Neural cell (in vitro differentiated cells): ENCODE measurements at regions not wholly inside any gene's neighbourhood (a gene's known extent, or its start where the extent isn't known, plus 50 kb on each side); places are given as distances from the start of the nearest gene placed in this dataset.

Experiments
- H2AFZ ChIP-seq: fragments of 200-600, 300-800 bp; sonication (generic), shearing (Covaris generic); 2 replicates; pipeline ENCODE4 v1.6.0; 2014; ENCODE audit warnings: low read depth, mild to moderate bottlenecking, antibody characterized with exemption, low read length, moderate library complexity
- H3F3A ChIP-seq: fragments of 200-600 bp; shearing (Covaris generic); 2 replicates; pipeline ENCODE4 v1.6.1; 2016; ENCODE audit warnings: mild to moderate bottlenecking, moderate library complexity, mixed read lengths, antibody characterized with exemption, low read length; ENCODE audit not compliant: insufficient read depth, poor library complexity, severe bottlenecking
- H3K27ac ChIP-seq: fragments of 200-600, 300-800 bp; sonication (generic), shearing (Covaris generic); 2 replicates; pipeline ENCODE4 v1.5.1; 2014; ENCODE audit warnings: mild to moderate bottlenecking, low read length, moderate library complexity
- H3K27me3 ChIP-seq: fragments of 300-800, 200-600 bp; sonication (generic), shearing (Covaris generic); 2 replicates; pipeline ENCODE4 v1.6.0; 2014; ENCODE audit warnings: mild to moderate bottlenecking, low read depth, low read length, moderate library complexity; ENCODE audit not compliant: insufficient read depth
- H3K36me3 ChIP-seq: fragments of 300-800, 200-600 bp; sonication (generic), shearing (Covaris generic); 2 replicates; pipeline ENCODE4 v1.5.1; 2014; ENCODE audit warnings: mild to moderate bottlenecking, antibody characterized with exemption, low read length, moderate library complexity; ENCODE audit not compliant: insufficient read depth
- H3K4me2 ChIP-seq: fragments of 300-800, 200-600 bp; sonication (generic), shearing (Covaris generic); 2 replicates; pipeline ENCODE4 v1.6.0; 2014; ENCODE audit warnings: mild to moderate bottlenecking, low read length
- H3K4me3 ChIP-seq: fragments of 300-800, 200-600 bp; sonication (generic), shearing (Covaris generic); 2 replicates; pipeline ENCODE4 v1.5.1; 2014; ENCODE audit warnings: mild to moderate bottlenecking, low read length, moderate library complexity
- H3K79me2 ChIP-seq: fragments of 200-600 bp; shearing (Covaris generic); replicated peaks from 2 replicates; pipeline ENCODE4 v1.6.0; 2014; ENCODE audit warnings: mild to moderate bottlenecking, low read length, moderate library complexity; ENCODE audit not compliant: insufficient read depth
- H3K9ac ChIP-seq: fragments of 300-800, 200-600 bp; sonication (generic), shearing (Covaris generic); 2 replicates; pipeline ENCODE4 v1.6.1; 2016; ENCODE audit warnings: mild to moderate bottlenecking, low read length, mixed read lengths
- H3K9me2 ChIP-seq: fragments of 200-600 bp; shearing (Covaris generic); 2 replicates; pipeline ENCODE4 v1.6.1; 2016; ENCODE audit warnings: mild to moderate bottlenecking, low read length, mixed read lengths; ENCODE audit not compliant: insufficient read depth
- H3K9me3 ChIP-seq: fragments of 200-600, 300-800 bp; sonication (generic), shearing (Covaris generic); 2 replicates; pipeline ENCODE4 v1.6.1; 2016; ENCODE audit warnings: mild to moderate bottlenecking, mixed run types, low read length, moderate library complexity, mixed read lengths
- H4K20me1 ChIP-seq: fragments of 200-600 bp; shearing (Covaris generic); 2 replicates; pipeline ENCODE4 v1.6.1; 2016; ENCODE audit warnings: mild to moderate bottlenecking, mixed run types; ENCODE audit not compliant: insufficient read depth
- EP300 ChIP-seq: fragments of 450-650 bp; conservative IDR thresholded peaks from 2 replicates; pipeline ENCODE4 v1.6.1; 2014; ENCODE audit warnings: antibody characterized with exemption, mild to moderate bottlenecking, moderate library complexity; ENCODE audit not compliant: poor library complexity, severe bottlenecking
- EZH2 ChIP-seq: fragments of 200-600, 300-800 bp; shearing (Covaris generic), sonication (generic); IDR thresholded peaks from 2 replicates; pipeline ENCODE4 v1.6.1; 2014; ENCODE audit warnings: antibody characterized with exemption, low read length, borderline replicate concordance, mild to moderate bottlenecking; ENCODE audit not compliant: insufficient read depth, poor library complexity, severe bottlenecking
- MXI1 ChIP-seq: fragments of 450-650 bp; conservative IDR thresholded peaks from 2 replicates; pipeline ENCODE4 v1.6.1; 2014; ENCODE audit warnings: antibody characterized with exemption, mild to moderate bottlenecking; ENCODE audit not compliant: poor library complexity, severe bottlenecking
- POLR2AphosphoS5 ChIP-seq: IDR thresholded peaks from 2 replicates; pipeline ENCODE4 v1.6.1; 2012
- RAD21 ChIP-seq: fragments of 450-650 bp; conservative IDR thresholded peaks from 2 replicates; pipeline ENCODE4 v1.6.1; 2014; ENCODE audit warnings: antibody characterized with exemption, mild to moderate bottlenecking, moderate library complexity
- SMC3 ChIP-seq: fragments of 450-650 bp; conservative IDR thresholded peaks from 2 replicates; pipeline ENCODE4 v1.6.1; 2014; ENCODE audit warnings: antibody characterized with exemption, mild to moderate bottlenecking, moderate library complexity; ENCODE audit not compliant: poor library complexity
- TAF1 ChIP-seq: IDR thresholded peaks from 2 replicates; pipeline ENCODE4 v1.6.1; 2012; ENCODE audit warnings: low read depth
- TF ChIP-seq, protein P1 (sequence below): fragments of 450-650 bp; IDR thresholded peaks from 2 replicates; pipeline ENCODE4 v1.5.1; 2014; ENCODE audit warnings: antibody characterized with exemption, mild to moderate bottlenecking, moderate library complexity; ENCODE audit not compliant: poor library complexity, severe bottlenecking
- TF ChIP-seq, protein P2 (sequence below): IDR thresholded peaks from 2 replicates; pipeline ENCODE4 v1.6.1; 2012; ENCODE audit warnings: borderline replicate concordance

DNA sequence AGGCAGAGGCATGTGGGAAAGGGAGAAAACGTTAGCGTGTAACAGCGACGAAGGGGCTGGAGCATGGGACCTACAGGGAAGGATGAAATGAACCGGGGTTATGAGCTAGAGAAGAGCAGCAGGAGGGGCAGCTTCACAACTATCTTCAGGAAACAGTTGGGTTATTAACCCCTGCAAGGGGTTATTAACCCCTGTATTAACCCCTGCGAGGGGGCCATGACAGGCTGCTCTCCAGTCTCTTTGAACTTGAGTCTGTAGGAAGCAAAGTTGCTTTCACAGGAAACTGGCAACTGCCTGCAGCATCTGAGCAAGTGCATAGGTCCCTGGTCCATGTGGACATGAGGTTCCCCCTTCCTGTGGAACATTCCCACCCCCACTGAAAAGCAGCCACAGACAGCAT lies 119.2 kb upstream of the CRHR1 start:
- no peak overlapping the region for H3K9ac ChIP-seq
- H3K79me2 ChIP-seq, result no peaks in the 10 kb centered on the region
- H3K36me3 ChIP-seq, result no peaks in the 10 kb centered on the region
- no peak overlapping the region for H3K4me2 ChIP-seq
- H3K4me3 ChIP-seq, result no peak overlapping the region
- H3F3A ChIP-seq, result no peaks in the 10 kb centered on the region
- no peaks in the 10 kb centered on the region for H4K20me1 ChIP-seq
- H3K27ac ChIP-seq, result no peak overlapping the region
- H3K9me2 ChIP-seq, result no peaks in the 10 kb centered on the region
- H3K9me3 ChIP-seq, result no peaks in the 10 kb centered on the region
- no peak overlapping the region for H2AFZ ChIP-seq
- H3K27me3 ChIP-seq, result no peaks in the 10 kb centered on the region
- no peak for TF ChIP-seq MXI1
- TF ChIP-seq EZH2, result no peak
- TF ChIP-seq, protein P1, sequence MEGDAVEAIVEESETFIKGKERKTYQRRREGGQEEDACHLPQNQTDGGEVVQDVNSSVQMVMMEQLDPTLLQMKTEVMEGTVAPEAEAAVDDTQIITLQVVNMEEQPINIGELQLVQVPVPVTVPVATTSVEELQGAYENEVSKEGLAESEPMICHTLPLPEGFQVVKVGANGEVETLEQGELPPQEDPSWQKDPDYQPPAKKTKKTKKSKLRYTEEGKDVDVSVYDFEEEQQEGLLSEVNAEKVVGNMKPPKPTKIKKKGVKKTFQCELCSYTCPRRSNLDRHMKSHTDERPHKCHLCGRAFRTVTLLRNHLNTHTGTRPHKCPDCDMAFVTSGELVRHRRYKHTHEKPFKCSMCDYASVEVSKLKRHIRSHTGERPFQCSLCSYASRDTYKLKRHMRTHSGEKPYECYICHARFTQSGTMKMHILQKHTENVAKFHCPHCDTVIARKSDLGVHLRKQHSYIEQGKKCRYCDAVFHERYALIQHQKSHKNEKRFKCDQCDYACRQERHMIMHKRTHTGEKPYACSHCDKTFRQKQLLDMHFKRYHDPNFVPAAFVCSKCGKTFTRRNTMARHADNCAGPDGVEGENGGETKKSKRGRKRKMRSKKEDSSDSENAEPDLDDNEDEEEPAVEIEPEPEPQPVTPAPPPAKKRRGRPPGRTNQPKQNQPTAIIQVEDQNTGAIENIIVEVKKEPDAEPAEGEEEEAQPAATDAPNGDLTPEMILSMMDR, result no peak
- TF ChIP-seq, protein P2, sequence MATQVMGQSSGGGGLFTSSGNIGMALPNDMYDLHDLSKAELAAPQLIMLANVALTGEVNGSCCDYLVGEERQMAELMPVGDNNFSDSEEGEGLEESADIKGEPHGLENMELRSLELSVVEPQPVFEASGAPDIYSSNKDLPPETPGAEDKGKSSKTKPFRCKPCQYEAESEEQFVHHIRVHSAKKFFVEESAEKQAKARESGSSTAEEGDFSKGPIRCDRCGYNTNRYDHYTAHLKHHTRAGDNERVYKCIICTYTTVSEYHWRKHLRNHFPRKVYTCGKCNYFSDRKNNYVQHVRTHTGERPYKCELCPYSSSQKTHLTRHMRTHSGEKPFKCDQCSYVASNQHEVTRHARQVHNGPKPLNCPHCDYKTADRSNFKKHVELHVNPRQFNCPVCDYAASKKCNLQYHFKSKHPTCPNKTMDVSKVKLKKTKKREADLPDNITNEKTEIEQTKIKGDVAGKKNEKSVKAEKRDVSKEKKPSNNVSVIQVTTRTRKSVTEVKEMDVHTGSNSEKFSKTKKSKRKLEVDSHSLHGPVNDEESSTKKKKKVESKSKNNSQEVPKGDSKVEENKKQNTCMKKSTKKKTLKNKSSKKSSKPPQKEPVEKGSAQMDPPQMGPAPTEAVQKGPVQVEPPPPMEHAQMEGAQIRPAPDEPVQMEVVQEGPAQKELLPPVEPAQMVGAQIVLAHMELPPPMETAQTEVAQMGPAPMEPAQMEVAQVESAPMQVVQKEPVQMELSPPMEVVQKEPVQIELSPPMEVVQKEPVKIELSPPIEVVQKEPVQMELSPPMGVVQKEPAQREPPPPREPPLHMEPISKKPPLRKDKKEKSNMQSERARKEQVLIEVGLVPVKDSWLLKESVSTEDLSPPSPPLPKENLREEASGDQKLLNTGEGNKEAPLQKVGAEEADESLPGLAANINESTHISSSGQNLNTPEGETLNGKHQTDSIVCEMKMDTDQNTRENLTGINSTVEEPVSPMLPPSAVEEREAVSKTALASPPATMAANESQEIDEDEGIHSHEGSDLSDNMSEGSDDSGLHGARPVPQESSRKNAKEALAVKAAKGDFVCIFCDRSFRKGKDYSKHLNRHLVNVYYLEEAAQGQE, result no peak
- no peak for TF ChIP-seq TAF1
- TF ChIP-seq SMC3, result peak; percentile 1
- TF ChIP-seq RAD21, result no peak
- no peak for TF ChIP-seq EP300
- TF ChIP-seq POLR2AphosphoS5, result no peak

- H3K4me3 ChIP-seq, result no peak overlapping the region
- no peaks in the 10 kb centered on the region for H3K36me3 ChIP-seq
- TF ChIP-seq SMC3 (no peak), MXI1 (no peak), POLR2AphosphoS5 (no peak), EP300 (no peak), EZH2 (no peak), RAD21 (no peak), TAF1 (no peak)
- TF ChIP-seq, protein P2, result no peak
- TF ChIP-seq, protein P1, result no peak
- H3F3A ChIP-seq, result no peaks in the 10 kb centered on the region
- no peaks in the 10 kb centered on the region for H3K9me2 ChIP-seq
- H3K27ac ChIP-seq, result no peak overlapping the region
- H3K27me3 ChIP-seq, result no peaks in the 10 kb centered on the region
- no peaks in the 10 kb centered on the region for H4K20me1 ChIP-seq
- no peak overlapping the region for H3K4me2 ChIP-seq
- H3K9me3 ChIP-seq, result no peaks in the 10 kb centered on the region
- no peak overlapping the region for H2AFZ ChIP-seq
- H3K79me2 ChIP-seq, result no peaks in the 10 kb centered on the region
- H3K9ac ChIP-seq, result no peak overlapping the region
These were observed 118.0 kb upstream of the CRHR1 start for GRCh38 chr17:45666046-45666600.
